Breast epithelium (tissue), 4 donors: ENCODE measurements at regions not wholly inside any gene's neighbourhood (a gene's known extent, or its start where the extent isn't known, plus 50 kb on each side); places are given as distances from the start of the nearest gene placed in this dataset.

Experiments used
- DNase-seq, 2 donors: peaks; one replicate each; pipeline ENCODE4 v3.0.0-alpha.2; 2019; ENCODE audit warnings: low spot score in 2 of 2
- H3K27ac ChIP-seq, 2 donors: fragments of 200-600 bp; sonication (generic) in 1 of 2; one replicate each; pipeline ENCODE4 v1.5.1; 2016 to 2019; ENCODE audit warnings: mild to moderate bottlenecking in 1 of 2
- H3K27me3 ChIP-seq, 2 donors: fragments of 200-600 bp; sonication (generic) in 1 of 2; one replicate each; pipeline versions ENCODE4 v1.5.1 to v1.6.0; 2017 to 2019; ENCODE audit warnings: control low read depth in 1 of 2, mild to moderate bottlenecking in 1 of 2
- H3K36me3 ChIP-seq: fragments of 200-600 bp; one replicate; pipeline ENCODE4 v1.5.1; 2019
- H3K4me1 ChIP-seq, 2 donors: fragments of 200-600 bp; sonication (generic); one replicate each; pipeline ENCODE4 v1.5.1; 2016 to 2019; ENCODE audit warnings: control low read depth in 1 of 2
- H3K4me3 ChIP-seq, 3 donors: fragments of 200-600 bp; sonication (generic); 1 replicate in 2 of 3; 2 replicates in 1 of 3; pipeline ENCODE4 v1.5.1; 2016 to 2019; ENCODE audit warnings: mild to moderate bottlenecking in 3 of 3, moderate library complexity in 2 of 3
- H3K9me3 ChIP-seq, 2 donors: fragments of 200-600 bp; sonication (generic) in 1 of 2; one replicate each; pipeline ENCODE4 v1.5.1; 2016 to 2019; ENCODE audit warnings: control low read depth in 1 of 2
- CTCF ChIP-seq, 3 donors: fragments of 450-650 bp; IDR thresholded peaks; one replicate each; pipeline ENCODE4 v1.5.1; 2016 to 2017; ENCODE audit warnings: antibody characterized with exemption in 3 of 3, mild to moderate bottlenecking in 3 of 3, moderate library complexity in 3 of 3
- POLR2A ChIP-seq: fragments of 450-650 bp; IDR thresholded peaks from one replicate; pipeline ENCODE4 v1.6.1; 2016; ENCODE audit warnings: antibody characterized with exemption, mild to moderate bottlenecking, moderate library complexity
- POLR2AphosphoS5 ChIP-seq, 3 donors: sonication (generic); formaldehyde crosslinking; IDR thresholded peaks; one replicate each; pipeline ENCODE4 v1.6.1; 2017; ENCODE audit warnings: antibody characterized with exemption in 3 of 3
- intact Hi-C: fragments of 100-400 bp; cut with DNase I; formaldehyde crosslinking; loops from one replicate; pipeline ENCODE4 v1.15.1; 2023; ENCODE audit warnings: low total_unique reads

GRCh38 chr17:71166311-71166710 is 954.5 kb upstream of the SOX9 start:
- TF ChIP-seq POLR2A (no peak), POLR2AphosphoS5 (IDR thresholded peaks at IDR 0.05) (no peak), CTCF (IDR thresholded peaks at IDR 0.05) (no peak)

GRCh38 chr17:71168053-71168741 is 952.6 kb upstream of the SOX9 start:
- H3K4me3 ChIP-seq: no peak overlapping the region
- no peak overlapping the region for H3K27ac ChIP-seq
- intact Hi-C loops: no loop called here
- no peaks in the 10 kb centered on the region for H3K9me3 ChIP-seq
- H3K36me3 ChIP-seq: no peaks in the 10 kb centered on the region
- no peaks in the 10 kb centered on the region for H3K27me3 ChIP-seq
- no peak for DNase-seq
- TF ChIP-seq POLR2AphosphoS5 (IDR thresholded peaks at IDR 0.05) (no peak), CTCF (IDR thresholded peaks at IDR 0.05) (no peak), POLR2A (no peak)
- H3K4me1 ChIP-seq: no peaks in the 10 kb centered on the region

More at GRCh38 chr17:71166311-71166710, 954.5 kb upstream of the SOX9 start:
- no peak for DNase-seq
- H3K4me1 ChIP-seq: no peaks in the 10 kb centered on the region
- peaks cover 0 to 3% of the 10 kb centered on the region in 2 donors for H3K27me3 ChIP-seq
- intact Hi-C loops: no loop called here
- no peak overlapping the region for H3K27ac ChIP-seq
- H3K9me3 ChIP-seq: no peaks in the 10 kb centered on the region
- no peaks in the 10 kb centered on the region for H3K36me3 ChIP-seq
- H3K4me3 ChIP-seq: no peak overlapping the region

- TF ChIP-seq POLR2AphosphoS5 (IDR thresholded peaks at IDR 0.05): no peak
- TF ChIP-seq POLR2A: no peak
- TF ChIP-seq CTCF (IDR thresholded peaks at IDR 0.05): no peak
- DNase-seq: no peak
- no peaks in the 10 kb centered on the region for H3K27me3 ChIP-seq
- H3K9me3 ChIP-seq: no peaks in the 10 kb centered on the region
- no peaks in the 10 kb centered on the region for H3K36me3 ChIP-seq
- H3K4me3 ChIP-seq: no peak overlapping the region
- no peaks in the 10 kb centered on the region for H3K4me1 ChIP-seq
- H3K27ac ChIP-seq: no peak overlapping the region
- intact Hi-C loops: loop anchor here (2.0 kb wide), 1 partner anchor 73 kb away; no protein-coding TSS in a partner anchor
Measured at GRCh38 chr17:71170070-71170469, 950.8 kb upstream of the SOX9 start.

GRCh38 chr17:71171270-71171669 is 949.5 kb upstream of the SOX9 start:
- Histone ChIP-seq H3K9me3 (no peaks in the 10 kb centered on the region), H3K36me3 (no peaks in the 10 kb centered on the region), H3K27me3 (no peaks in the 10 kb centered on the region), H3K4me1 (no peaks in the 10 kb centered on the region), H3K27ac (no peak overlapping the region), H3K4me3 (no peak overlapping the region)
- TF ChIP-seq POLR2A (no peak), POLR2AphosphoS5 (IDR thresholded peaks at IDR 0.05) (no peak), CTCF (IDR thresholded peaks at IDR 0.05) (no peak)
- intact Hi-C loops: loop anchor here (2.0 kb wide), 1 partner anchor 74 kb away; no protein-coding TSS in a partner anchor
- DNase-seq: no peak

- Histone ChIP-seq H3K4me3 (no peak overlapping the region), H3K27ac (no peak overlapping the region), H3K4me1 (no peaks in the 10 kb centered on the region), H3K36me3 (no peaks in the 10 kb centered on the region), H3K9me3 (no peaks in the 10 kb centered on the region), H3K27me3 (no peaks in the 10 kb centered on the region)
- intact Hi-C loops: no loop called here
- TF ChIP-seq CTCF (IDR thresholded peaks at IDR 0.05): no peak
- no peak for TF ChIP-seq POLR2A
- no peak for TF ChIP-seq POLR2AphosphoS5 (IDR thresholded peaks at IDR 0.05)
- DNase-seq: no peak
Measured at GRCh38 chr17:71173991-71174390, 946.8 kb upstream of the SOX9 start.
